ENCODE measurements at regions not wholly inside any gene's neighbourhood (a gene's known extent, or its start where the extent isn't known, plus 50 kb on each side); places are given as distances from the start of the nearest gene placed in this dataset.

DNA sequence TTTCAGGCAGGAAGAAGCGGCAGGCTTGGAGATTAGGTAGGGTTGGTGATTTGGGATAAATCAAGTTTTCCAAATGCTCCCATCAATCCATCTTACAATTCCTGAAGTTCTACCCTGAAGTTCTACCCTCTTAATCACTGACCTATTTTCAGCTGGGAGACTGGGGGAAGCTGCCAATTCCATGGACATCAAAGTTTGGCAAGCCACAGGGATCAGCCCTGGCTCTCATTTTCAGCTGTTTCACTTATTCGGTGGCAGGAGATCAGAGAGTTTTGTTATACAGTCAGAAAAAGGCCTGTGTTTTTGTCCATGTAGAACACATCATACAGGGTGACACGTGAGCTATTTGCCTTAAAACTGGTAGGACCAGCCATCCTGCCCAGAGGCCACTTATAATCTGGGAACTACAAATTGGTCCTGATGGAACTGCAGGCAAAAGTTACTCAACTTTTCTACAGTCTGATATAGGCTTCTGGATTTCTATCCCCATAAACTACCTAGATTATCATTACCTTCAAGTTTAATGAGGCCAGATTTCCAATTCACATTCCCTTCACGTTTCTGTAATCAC, 112.9 kb upstream of the ZNF746 start:
- DNase-seq (ENCODE audit: low read depth, low spot score) = no peak
- H3K79me2 ChIP-seq (ENCODE audit: control insufficient read depth, insufficient read depth, low read length) = no peaks in the 10 kb centered on the region
- H3K27me3 ChIP-seq (ENCODE audit: control insufficient read depth in 2 of 2, insufficient read depth in 2 of 2, low read length in 2 of 2) = no peaks in the 10 kb centered on the region
- CTCF ChIA-PET = interaction anchor here (1.4 kb wide), 1 partner anchor 26 kb away, joined by 3 read pairs; no protein-coding TSS in a partner anchor
- no peaks in the 10 kb centered on the region for H3K4me1 ChIP-seq (ENCODE audit: control insufficient read depth, extremely low read depth, insufficient read depth, low read length)
- H3K27ac ChIP-seq (ENCODE audit: insufficient read depth, low read depth, low read length) = no peak overlapping the region
- no peak overlapping the region for H3K4me2 ChIP-seq (ENCODE audit: insufficient read depth, low read length)
- H3K9me3 ChIP-seq (replicated peaks; ENCODE audit: control insufficient read depth, insufficient read depth, low read length) = no peaks in the 10 kb centered on the region
- TF ChIP-seq, protein P1, sequence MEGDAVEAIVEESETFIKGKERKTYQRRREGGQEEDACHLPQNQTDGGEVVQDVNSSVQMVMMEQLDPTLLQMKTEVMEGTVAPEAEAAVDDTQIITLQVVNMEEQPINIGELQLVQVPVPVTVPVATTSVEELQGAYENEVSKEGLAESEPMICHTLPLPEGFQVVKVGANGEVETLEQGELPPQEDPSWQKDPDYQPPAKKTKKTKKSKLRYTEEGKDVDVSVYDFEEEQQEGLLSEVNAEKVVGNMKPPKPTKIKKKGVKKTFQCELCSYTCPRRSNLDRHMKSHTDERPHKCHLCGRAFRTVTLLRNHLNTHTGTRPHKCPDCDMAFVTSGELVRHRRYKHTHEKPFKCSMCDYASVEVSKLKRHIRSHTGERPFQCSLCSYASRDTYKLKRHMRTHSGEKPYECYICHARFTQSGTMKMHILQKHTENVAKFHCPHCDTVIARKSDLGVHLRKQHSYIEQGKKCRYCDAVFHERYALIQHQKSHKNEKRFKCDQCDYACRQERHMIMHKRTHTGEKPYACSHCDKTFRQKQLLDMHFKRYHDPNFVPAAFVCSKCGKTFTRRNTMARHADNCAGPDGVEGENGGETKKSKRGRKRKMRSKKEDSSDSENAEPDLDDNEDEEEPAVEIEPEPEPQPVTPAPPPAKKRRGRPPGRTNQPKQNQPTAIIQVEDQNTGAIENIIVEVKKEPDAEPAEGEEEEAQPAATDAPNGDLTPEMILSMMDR (IDR thresholded peaks at IDR 0.05; ENCODE audit: extremely low read depth in 1 of 2, insufficient read depth in 1 of 2, low read depth in 1 of 2, low read length in 2 of 2) = no peak
- TF ChIP-seq MYC (IDR thresholded peaks at IDR 0.05; ENCODE audit: low read depth, low read length) = no peak
- TF ChIP-seq POLR2AphosphoS5 (IDR thresholded peaks at IDR 0.05; ENCODE audit: insufficient read depth, low read depth, low read length) = no peak
- no peak for TF ChIP-seq EZH2 (IDR thresholded peaks at IDR 0.05; ENCODE audit: borderline replicate concordance, low read depth, low read length, severe bottlenecking)
- TF ChIP-seq JUN (IDR thresholded peaks at IDR 0.05; ENCODE audit: borderline replicate concordance, insufficient read depth, insufficient read length, low read depth) = no peak
- TF ChIP-seq, protein P2, sequence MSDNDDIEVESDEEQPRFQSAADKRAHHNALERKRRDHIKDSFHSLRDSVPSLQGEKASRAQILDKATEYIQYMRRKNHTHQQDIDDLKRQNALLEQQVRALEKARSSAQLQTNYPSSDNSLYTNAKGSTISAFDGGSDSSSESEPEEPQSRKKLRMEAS (IDR thresholded peaks at IDR 0.05; ENCODE audit: insufficient read depth, insufficient read length) = no peak
- no peak for TF ChIP-seq GATA2 (IDR thresholded peaks at IDR 0.05; ENCODE audit: insufficient read depth, insufficient read length, low read depth, low read length)
- no peak for TF ChIP-seq POLR2A (IDR thresholded peaks at IDR 0.05; ENCODE audit: low read depth, low read length)
- TF ChIP-seq FOS (IDR thresholded peaks at IDR 0.05; ENCODE audit: borderline replicate concordance, insufficient read depth, low read length) = no peak
- H3K36me3 ChIP-seq (ENCODE audit: control insufficient read depth in 2 of 2, extremely low read depth in 1 of 2, insufficient read depth in 2 of 2, low read length in 2 of 2) = peaks cover 6 to 27% of the 10 kb centered on the region in 2 experiments
- dilution Hi-C loops (cut with MboI; ENCODE audit: extremely low pct_ligation_motif_present, low sequenced_read_pairs) = no loop called here
- H4K20me1 ChIP-seq (replicated peaks; ENCODE audit: control insufficient read depth, extremely low read depth, insufficient read depth, low read length) = no peaks in the 10 kb centered on the region
- POLR2A ChIA-PET = no interaction called here
- H3K9ac ChIP-seq (replicated peaks; ENCODE audit: extremely low read depth, insufficient read depth, low read length) = no peak overlapping the region
- H3K4me3 ChIP-seq (replicated peaks in 1 of 3; ENCODE audit: insufficient read depth in 1 of 3, low read depth in 1 of 3, low read length in 3 of 3) = no peak overlapping the region
- no peak for FAIRE-seq
- H3K9me1 ChIP-seq (replicated peaks; ENCODE audit: control insufficient read depth, extremely low read depth, insufficient read depth, low read length) = peaks cover 1% of the 10 kb centered on the region
- no TSS peak for BruUV-seq (replicated peaks)
- intact Hi-C loops (cut with micrococcal nuclease) = no loop called here
- H2AFZ ChIP-seq (ENCODE audit: low read depth, low read length) = no peak overlapping the region
